Activated CD4-positive, CD25-positive, alpha-beta regulatory T cell treated with anti-CD3 and anti-CD28 coated beads, Interleukin-2, amount 50 U/mL, for 24 hours (primary cell): ENCODE measurements at regions not wholly inside any gene's neighbourhood (a gene's known extent, or its start where the extent isn't known, plus 50 kb on each side); places are given as distances from the start of the nearest gene placed in this dataset.
"Not testable (repeated sequence)": the region's sequence is repeated elsewhere in the genome, so short reads cannot be mapped to it uniquely, and the experiment has no call there.

ENCODE experiments used
- ATAC-seq, 2 donors: fragments of 150-1000 bp; cut with Tn5 transposase; one replicate each; pipeline ENCODE4 v1.10.0; 2021; ENCODE audit warnings: mild to moderate bottlenecking in 1 of 2, moderate library complexity in 1 of 2

- ATAC-seq = no peak
These were observed 275.1 kb downstream of the CYRIA start for GRCh38 chr2:16390561-16390960.

- ATAC-seq = no peak
These were observed 276.0 kb downstream of the CYRIA start for GRCh38 chr2:16389611-16390010.

GRCh38 chr2:16388199-16388830 is 277.3 kb downstream of the CYRIA start:
- not testable (repeated sequence) for ATAC-seq

- no peak for ATAC-seq
These were observed 278.1 kb downstream of the CYRIA start for GRCh38 chr2:16387461-16387984.

GRCh38 chr2:16386431-16386830 is 279.2 kb downstream of the CYRIA start:
- no peak for ATAC-seq

- ATAC-seq = no peak
These were observed 279.6 kb downstream of the CYRIA start for GRCh38 chr2:16386031-16386430.

GRCh38 chr2:16385341-16385740 is 280.3 kb downstream of the CYRIA start:
- no peak for ATAC-seq

GRCh38 chr2:16383411-16383810 is 282.2 kb downstream of the CYRIA start:
- ATAC-seq = no peak

- no peak for ATAC-seq
These were observed 283.2 kb downstream of the CYRIA start for GRCh38 chr2:16382451-16382850.

- ATAC-seq = no peak
These were observed 284.1 kb downstream of the CYRIA start for GRCh38 chr2:16381511-16381910.

GRCh38 chr2:16379901-16380300 is 285.7 kb downstream of the CYRIA start:
- ATAC-seq = not testable (repeated sequence)

GRCh38 chr2:16379061-16379460 is 286.6 kb downstream of the CYRIA start:
- not testable (repeated sequence) for ATAC-seq

GRCh38 chr2:16378031-16378430 is 287.6 kb downstream of the CYRIA start:
- ATAC-seq = no peak

- ATAC-seq = no peak
These were observed 289.7 kb downstream of the CYRIA start for GRCh38 chr2:16375981-16376380.

GRCh38 chr2:16375351-16375750 is 290.3 kb downstream of the CYRIA start:
- ATAC-seq = no peak

GRCh38 chr2:16374671-16375070 is 291.0 kb downstream of the CYRIA start:
- ATAC-seq = no peak

- ATAC-seq = no peak
These were observed 292.3 kb downstream of the CYRIA start for GRCh38 chr2:16373341-16373740.

GRCh38 chr2:16371751-16372150 is 293.9 kb downstream of the CYRIA start:
- ATAC-seq = no peak

- no peak for ATAC-seq
These were observed 296.7 kb downstream of the CYRIA start for GRCh38 chr2:16368951-16369350.

- ATAC-seq = no peak
These were observed 297.3 kb downstream of the CYRIA start for GRCh38 chr2:16368328-16368727.

- no peak for ATAC-seq
These were observed 300.3 kb downstream of the CYRIA start for GRCh38 chr2:16365366-16365765.

- ATAC-seq = no peak
These were observed 302.1 kb downstream of the CYRIA start for GRCh38 chr2:16363581-16363980.

- no peak for ATAC-seq
These were observed 303.0 kb downstream of the CYRIA start for GRCh38 chr2:16362611-16363010.

- ATAC-seq = no peak
These were observed 304.2 kb downstream of the CYRIA start for GRCh38 chr2:16361261-16361995.
